ENCODE measurements at regions not wholly inside any gene's neighbourhood (a gene's known extent, or its start where the extent isn't known, plus 50 kb on each side); places are given as distances from the start of the nearest gene placed in this dataset.

DNA sequence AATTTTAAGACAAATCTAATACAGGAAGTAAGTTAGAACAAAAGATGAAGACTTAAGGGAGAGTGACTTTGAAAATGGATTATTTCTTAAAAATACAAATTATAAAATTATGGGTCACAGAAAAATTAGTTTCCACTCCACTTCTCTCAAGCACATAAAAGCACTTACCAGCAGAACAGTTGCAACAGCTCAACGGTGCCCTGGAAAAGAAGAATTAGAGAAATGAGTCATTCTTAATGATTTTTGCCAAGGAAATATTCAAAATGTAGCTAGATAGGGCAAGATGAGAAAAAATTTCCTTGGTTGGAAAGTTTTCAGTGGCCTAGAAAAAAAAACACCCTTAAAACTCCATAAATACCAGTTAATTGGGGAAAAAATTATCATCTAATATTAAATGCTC, 2185.6 kb upstream of the CELF4 start:
- no peak for DNase-seq

DNA sequence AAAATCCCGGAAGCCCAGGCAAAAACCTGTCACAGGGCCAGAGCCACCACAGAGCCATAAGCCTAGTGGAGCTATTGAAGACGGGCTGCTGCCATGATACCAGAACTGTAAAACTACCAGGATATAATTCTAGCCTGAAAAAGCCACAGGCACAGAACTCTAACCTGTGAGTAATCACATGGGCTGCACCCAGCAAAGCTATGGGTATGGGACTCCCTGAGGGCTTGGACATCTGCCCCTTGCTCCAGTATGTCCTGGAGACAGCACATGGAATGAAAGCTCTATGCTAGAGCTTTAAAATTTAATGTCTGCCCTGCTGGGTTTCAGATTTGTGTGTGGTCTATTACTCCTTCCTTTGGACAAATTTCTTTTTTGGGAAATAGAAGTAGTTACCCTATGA, 2183.6 kb upstream of the CELF4 start:
- DNase-seq = no peak

DNA sequence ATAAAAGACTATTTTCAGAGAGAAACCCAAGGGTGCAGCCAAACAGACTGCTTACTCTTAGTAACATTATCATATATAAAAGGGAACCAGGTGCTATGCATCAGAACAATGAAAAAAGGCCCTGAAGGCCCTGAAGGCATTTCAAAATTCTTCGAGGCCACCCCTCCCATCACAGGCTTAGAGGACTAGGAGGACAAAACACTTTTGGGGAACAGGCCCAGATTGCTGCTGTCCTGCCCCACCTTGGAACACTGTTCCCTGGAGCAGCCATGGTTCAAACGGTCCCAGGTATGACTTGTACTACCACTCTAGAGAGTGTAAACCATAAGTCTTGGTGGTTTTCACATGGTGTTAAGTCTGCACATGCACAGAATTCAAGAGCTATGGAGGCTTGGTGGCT, 2183.1 kb upstream of the CELF4 start:
- no peak for DNase-seq

DNA sequence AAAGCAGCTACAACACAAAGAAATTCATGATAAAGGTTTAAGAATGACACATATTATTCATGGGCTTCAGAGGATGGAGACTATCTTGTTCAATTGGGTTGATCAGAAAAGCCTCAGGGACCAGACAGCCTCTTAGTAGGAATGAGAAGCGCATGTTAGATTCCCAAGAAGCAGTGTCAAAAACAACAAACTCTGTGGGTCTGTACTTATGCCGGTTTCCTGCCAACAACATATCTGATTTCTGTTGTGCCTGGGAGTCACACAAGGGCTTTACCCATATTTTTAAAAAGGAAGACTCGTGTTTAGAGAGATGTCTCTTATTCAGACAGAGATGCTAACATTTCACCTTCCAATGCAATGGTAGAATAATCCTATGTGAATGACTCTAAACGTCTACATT, 2180.6 kb upstream of the CELF4 start:
- no peak for DNase-seq

DNA sequence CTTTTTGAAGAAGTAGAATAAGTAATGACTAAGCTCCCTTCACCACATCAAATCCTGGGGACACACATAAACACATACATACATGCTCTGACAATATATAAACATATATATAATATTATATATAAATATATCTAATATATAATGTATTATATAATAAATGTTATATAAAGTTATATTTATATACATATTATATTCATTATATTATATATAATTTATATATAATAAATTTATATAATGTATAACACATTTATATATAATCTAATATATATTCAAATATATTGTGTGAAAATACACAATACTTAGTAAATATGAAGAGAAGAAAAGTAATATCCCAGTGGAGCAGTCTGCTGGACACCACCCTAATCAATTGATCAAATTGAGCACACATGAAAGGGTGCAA, 2177.9 kb upstream of the CELF4 start:
- DNase-seq = no peak

DNA sequence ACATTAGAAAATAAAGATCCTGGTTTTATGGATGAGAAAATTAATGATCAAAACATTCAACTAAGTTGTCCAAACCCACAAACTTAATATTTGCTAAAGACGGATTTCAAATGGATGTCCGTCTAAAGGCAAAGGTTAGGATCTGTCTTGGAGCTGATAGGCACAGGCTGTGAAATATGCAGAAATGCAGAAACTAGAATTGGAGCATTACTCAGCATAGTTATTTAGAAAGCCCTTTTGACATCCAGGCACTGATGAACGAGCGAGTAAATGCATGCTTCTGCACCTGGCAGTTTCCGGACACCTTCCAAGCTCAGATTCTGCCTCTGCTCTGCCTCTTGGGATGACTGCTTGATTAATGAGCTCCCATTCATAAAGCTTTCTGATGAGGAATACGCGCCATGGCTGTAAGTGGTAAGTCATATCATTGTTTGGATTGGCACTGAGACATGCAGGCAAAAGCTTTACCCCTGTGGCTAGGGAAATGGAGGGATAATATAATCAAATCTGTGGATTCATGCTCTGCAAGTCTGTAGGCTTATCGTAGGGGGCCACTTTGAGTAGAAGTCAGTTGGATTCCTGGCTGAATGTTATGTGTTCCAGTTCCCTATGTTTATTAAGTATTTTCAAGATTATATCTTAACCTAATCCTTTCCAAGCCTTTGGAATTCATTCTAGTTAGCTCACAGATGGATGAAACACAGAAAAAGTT, 2176.3 kb upstream of the CELF4 start:
- DNase-seq = no peak

DNA sequence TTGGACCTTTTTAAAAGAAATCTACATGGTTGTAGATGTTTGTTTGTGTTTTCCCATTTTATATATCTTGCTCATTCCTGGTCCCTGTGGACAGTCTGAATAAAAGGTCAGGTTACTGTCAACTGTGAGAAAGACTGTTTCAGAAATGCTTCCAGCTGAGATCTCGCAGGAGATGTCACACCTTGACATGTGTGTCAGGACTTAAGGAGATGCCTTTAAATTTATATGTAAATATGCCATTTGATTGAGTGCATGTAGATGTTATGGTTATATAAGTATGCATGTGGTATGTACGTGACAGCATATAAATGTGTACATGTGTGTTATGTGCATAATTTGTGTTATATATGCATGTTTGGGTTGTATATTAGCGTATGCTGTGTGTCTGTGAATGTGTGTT, 2172.3 kb upstream of the CELF4 start:
- no peak for DNase-seq

DNA sequence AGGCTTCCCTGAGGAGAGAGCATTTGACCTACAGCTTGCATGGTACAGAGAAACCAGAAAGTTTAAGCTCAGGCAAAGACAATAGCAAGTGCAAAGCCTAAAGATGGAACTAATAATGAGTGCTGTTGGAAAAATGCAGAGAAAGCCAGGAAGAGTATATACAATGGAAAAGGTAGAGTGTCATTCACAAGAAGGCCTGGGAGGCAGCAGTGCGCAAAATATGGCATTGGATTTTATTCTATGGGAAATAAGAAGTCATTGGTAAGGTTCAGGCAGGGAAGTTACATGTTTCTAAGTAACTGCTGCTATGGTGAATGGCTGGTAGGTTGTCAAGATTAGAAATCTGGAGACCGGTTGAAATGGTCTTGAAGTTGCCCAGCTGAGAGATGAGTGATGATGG, 2167.3 kb upstream of the CELF4 start:
- DNase-seq = no peak

DNA sequence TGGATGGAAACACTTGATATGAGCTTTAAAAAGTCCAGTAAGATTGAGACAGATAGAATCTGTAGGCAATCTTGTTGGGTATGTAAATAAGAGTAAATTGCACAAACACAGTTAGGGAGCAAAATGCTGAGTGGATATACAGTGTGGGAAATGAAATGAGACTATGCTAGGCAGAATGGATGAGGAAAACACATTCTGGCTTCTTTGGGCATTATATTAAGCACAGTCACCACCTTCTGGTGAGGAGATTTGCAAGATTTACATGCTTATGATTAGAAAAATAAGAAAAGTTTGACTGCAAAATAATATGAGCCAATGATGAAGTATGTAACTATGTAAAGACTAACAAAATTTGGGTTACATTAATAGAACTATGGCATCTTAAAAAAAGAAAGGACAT, 2165.0 kb upstream of the CELF4 start:
- no peak for DNase-seq

DNA sequence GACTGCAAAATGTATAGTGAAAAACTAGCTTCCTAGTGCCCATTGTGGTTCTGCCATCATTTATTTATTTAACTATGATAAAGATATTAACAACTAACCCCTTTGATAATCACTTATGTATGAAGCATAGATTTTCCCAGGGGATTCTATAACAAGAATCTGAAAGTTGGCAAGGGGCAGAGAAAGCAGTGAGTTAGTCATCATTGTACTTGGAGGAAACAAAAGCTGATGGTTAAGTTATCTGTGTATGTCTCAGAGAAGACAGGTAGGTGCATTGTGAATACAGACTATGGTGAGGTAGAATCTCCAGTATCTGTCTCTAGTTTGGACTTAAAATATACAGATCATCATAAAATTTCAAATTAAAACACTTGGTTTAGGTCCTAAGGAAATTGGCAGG, 2159.1 kb upstream of the CELF4 start:
- DNase-seq = no peak

DNA sequence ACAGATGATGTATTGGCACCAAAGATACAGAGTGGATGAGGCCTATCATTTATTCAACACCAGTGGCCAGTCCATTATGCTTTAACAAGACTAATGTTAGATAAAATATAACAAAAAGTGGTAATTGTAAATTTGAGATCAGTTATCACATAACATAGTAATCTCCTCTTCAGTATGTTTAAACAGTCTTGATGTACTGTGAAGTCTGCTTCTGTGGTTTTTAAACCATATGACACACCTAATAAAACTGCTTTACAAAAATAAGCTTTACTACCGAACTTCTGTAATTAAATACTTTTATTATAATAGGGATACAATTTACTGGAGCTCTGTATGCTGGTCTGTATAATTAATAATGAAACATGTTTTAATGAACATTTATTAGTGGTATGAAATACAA, 2156.1 kb upstream of the CELF4 start:
- DNase-seq = no peak

DNA sequence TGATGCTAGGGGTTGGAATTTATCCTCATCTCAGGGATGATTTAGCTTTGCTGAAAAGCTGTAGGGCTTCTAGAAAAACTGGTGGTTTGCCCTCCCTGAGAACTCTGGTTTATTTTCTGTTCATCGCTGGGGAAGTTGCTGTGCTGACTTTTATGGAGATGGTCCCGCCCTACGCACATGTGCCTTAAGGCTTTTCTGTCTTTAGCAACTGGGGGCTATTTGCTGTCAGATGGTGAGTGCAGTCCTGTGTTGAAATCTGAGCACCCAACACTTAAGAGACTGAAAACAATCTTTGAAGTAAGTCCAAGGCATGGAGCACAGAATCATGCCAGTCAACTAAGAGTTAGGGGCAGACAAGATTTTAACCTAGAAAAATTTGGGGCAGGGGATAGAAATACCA, 2148.4 kb upstream of the CELF4 start:
- DNase-seq = no peak

DNA sequence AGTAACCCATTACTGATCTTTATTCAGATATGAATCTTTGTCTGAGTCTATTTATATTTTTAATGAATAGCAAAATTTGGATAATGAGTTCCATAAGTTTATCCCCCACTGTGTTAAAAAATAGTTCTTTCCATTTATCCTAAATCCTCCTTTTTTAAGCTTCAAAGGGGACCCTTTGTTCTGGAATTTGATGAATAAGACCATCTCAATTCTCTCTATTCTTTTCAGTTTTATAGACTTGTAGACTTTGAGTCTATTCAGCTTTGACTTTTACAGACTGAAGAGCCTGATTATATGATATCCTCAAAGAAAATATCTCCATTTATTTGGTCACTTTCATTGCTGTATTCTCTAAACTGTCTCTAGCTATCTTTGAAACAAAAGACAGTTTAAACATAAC, 2146.1 kb upstream of the CELF4 start:
- DNase-seq = no peak

DNA sequence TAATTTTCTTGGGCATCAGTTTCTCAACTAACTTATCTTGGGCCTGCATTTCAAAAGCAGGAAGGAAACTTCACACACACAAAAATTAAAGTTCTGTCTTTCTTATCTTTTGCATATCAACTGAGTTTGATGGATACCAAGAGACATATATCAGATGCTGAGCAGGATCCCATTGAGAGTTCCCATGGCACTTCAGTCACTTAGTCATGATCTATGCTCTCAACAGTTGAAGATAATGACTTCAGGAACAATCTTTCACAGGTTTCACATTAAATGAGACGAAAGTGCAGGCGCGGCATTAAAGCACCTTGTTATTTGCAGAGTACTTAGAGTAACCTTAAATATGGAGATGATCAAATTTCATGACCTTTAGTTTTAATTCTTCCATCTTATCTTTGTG, 2139.8 kb upstream of the CELF4 start:
- DNase-seq = no peak

DNA sequence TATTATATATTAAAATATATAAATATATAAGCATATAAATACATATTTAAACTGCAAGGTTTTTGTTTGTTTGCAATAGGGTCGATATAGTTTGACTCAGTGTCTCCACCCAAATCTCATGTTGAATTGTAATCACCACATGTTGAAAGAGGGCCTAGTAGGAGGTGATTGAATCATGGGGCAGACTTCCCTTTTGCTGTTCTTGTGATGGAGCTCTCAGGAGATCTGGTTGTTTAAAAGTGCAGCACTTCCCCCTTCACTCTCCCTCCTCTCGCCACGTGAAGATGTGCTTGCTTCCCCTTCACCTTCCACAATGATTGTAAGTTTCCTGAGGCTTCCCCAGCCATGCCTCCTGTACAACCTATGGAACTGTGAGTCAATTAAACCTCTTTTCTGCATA, 2137.3 kb upstream of the CELF4 start:
- no peak for DNase-seq

DNA sequence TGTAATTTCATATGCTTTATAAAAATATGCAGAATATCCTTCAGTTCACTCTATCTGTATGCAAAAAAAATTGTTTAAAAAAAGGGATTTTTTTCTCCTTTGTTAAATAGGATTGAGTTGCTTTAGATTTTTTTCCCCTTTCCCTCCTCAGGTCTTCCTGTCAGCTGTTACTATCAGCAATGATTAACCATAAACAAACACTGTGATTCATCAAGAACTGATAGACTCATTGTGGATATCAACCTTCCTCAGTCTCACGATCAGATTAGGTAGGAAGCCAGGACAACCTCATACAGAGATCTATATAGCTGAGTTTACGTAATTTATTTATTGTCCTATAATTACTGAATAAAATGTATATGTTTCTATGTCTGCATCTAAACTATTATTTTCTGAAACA, 2136.2 kb upstream of the CELF4 start:
- no peak for DNase-seq

DNA sequence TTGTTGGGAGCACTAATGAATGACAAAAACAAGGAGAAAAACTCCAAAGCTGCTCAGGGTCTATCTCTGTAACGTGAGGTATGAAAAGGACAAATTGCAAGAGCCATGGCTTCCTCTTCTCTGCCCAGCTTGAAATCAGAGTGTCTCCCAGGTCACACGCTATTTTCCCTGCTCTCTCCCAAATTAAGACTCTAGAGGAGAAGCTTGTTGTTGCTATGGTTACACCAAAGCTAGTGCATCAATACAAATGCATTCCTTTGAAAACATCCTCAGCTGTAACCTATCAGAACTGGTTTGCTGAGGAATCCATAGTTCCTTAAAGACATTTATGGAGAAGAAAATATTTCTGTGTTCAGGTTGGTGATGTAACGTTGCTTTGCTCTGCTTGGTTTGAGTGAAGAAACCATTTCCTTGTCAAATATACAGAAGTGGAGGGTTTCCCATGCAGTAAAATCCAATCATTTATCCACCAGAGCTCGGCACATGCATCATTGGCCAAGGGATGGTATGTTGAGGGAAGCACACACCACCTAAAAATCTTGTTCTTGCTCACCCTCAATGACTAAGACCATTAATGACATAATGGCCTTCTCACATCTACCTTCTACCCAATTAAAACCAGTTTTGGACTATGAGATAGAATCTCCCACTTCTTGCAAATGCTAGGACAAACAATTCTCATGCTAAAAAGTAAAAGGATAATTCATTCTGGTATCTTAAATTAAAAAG, 2135.6 kb upstream of the CELF4 start:
- DNase-seq = no peak

DNA sequence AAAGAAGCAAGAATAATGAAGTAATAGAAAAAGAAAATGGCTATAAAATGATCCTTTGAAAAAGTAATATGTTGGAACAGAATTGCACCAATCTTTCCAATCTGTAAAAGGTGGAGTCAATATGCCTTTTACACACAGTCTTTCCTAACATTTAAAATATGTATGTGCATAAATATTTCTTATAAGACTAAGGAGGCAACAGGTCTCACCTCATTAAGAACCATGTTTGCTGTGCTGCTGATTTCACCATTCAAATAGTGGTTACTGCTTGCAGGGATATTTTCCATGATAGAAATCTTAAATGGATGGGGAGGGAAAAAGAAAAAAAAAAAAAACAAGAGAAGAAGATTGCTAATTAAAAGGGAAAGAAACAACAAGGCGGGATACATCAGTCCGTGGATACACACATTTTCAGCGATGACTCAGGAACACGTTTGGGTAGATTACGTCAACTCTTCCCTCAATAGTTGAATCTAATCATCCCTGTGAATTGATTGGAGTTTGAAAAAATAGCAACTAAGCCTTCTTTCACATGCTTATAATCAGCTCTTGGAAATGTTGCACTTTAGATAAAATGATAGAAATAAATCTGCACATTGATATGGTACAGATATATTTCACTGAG, 2133.9 kb upstream of the CELF4 start:
- DNase-seq = no peak

DNA sequence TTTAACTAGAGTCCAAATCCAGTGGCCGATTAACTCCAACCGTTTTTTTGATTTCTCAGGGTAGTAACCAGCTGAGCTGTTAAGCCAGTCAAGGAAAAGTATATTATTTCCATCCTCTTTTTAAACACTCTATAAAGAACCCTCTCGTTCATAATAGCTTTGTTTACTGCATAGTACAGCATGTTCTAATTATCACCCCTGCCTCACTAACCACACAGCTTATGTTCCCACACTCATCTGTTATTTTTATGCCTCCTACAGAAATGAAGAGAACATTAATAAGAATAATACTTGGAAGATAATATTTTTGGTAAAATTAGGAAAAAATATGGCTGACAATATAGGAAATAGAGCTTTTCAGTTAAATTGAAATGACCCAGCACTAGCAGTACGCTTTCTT, 2132.8 kb upstream of the CELF4 start:
- DNase-seq = no peak

DNA sequence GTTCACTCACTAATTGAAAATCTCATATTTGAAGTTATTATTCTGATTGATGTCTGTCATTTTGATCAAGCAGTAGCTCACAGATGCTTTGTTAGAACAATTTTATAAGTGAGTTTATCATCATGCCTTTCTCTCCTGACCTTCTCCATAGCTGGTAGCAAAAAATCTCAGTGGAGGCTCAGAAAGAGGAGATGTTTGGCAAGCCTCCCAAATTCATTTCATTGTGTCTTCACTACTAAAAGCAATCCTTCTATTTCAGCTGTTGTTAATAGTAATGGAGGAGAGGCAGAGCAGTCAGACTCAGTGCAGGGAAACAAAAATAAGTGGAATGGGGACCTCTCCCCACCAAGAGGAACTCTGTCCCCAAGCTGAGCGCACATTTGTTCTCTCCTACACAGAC, 2127.8 kb upstream of the CELF4 start:
- DNase-seq = no peak

DNA sequence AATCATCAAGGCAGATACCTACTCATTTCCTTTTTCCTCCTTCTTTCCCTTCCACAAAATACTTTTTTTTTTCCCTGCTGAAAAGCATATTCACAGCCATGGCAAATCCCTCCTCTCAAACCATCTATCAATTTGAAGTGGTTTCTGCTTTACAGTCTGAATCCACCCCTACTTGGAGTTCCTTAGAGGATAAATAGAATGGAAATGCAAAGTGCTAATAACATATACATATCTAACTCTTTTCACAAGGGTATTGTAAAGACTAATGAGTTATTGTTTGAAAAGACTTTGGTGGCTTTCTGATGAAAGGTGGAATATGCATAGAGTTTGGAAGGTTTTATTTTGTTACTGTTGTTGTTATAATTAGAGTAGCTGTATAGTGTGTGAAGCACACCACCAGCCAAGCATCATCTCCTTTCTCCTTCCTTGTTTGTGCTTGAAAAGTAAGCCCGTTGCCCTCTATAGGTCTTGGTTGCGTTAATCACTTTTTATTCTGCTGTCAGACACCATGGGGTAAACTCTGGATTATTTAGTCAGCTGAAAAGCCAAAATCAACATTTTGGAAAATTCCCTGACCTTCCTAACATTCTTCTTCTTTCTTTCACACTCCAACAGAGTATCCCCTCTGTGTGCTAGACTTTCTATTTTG, 2126.9 kb upstream of the CELF4 start:
- no peak for DNase-seq

DNA sequence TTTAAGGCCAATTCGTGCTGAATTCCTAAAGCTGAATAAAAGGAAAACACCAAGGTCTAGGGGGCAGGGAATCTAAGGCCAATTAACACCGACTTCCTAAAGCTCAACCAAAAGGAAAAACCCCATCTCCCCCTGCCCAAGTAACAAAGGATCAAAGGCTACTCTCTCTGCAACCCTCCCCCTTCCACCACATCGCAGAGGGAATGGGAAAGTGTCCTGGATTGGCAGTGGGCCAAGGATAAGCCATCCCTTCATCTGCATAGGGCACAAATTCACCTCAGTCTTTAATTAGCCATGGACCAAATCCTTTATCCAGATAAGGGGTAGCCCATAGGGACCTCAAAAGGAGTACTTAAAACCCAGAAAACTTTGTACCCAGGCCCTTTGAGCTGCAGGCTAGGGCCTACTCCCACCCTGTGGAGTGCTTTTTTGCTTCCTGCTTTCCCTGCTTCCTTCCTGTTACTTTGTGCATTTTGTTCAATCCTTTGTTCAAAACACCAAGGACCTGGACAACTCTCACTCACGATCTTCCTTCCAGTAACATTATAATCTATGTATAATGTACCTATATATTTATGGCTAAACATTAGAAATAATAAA, 2119.8 kb upstream of the CELF4 start:
- no peak for DNase-seq

DNA sequence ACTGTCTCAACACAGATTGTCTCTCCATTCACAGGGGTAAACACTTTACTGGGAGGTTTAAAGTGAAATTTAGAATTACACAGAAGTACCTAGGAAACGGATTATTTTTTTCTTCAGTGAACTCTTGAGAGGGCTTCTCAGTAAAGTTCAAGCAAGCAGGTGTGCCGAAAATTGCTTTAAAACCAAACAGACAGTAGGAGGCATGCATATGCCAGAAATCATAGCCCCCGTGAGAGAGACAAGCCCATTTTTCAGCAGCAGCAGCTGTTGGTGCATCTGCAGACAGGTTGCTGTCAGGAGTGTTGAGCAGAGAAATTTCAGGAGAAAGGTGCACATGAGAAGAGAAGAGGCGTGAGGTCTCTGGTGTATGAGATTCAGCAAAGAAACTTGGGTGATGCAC, 2115.5 kb upstream of the CELF4 start:
- no peak for DNase-seq

DNA sequence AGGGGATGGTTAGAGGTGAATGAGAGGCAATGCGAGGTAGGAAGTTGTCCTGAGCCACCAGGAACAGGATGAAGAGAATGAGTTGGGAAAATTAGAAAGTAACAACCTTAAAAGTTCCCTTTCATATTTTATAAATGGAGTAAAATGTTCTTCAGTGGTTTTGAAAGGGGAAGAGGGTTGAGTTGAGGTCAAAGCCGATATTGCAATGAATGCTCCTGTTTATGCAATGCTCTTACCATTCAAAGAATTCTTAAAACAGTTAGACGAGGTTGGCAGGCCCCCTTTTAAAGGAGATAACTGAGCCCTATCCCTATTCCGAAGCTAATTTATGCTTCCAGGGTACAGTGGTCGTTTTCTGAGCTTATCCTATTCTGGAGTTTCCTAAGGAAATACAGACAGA, 2110.3 kb upstream of the CELF4 start:
- DNase-seq = no peak

Measured in CD4-positive, alpha-beta T cell treated with Interleukin-17A for 1 hour (primary cell).